Upper lobe of left lung (tissue), 4 donors: ENCODE measurements at regions not wholly inside any gene's neighbourhood (a gene's known extent, or its start where the extent isn't known, plus 50 kb on each side); places are given as distances from the start of the nearest gene placed in this dataset.

ENCODE experiments used
- CTCF ChIP-seq, 6 experiments: fragments of 450-650 bp in 4 of 6; fragments of 200-600 bp in 2 of 6; sonication (generic) in 2 of 6; IDR thresholded peaks; one replicate each; pipeline ENCODE4 v1.5.1; 2016 to 2019; ENCODE audit warnings: antibody characterized with exemption in 6 of 6
- EP300 ChIP-seq, 4 donors: sonication (generic); formaldehyde crosslinking; IDR thresholded peaks; one replicate each; pipeline ENCODE4 v1.5.1; 2017; ENCODE audit warnings: antibody characterized with exemption in 4 of 4, control low read depth in 2 of 4
- POLR2AphosphoS5 ChIP-seq, 2 donors: sonication (generic); formaldehyde crosslinking; IDR thresholded peaks; one replicate each; pipeline ENCODE4 v1.5.1; 2017; ENCODE audit warnings: antibody characterized with exemption in 2 of 2

GRCh38 chr4:171521726-171522125, 291.5 kb upstream of the GALNTL6 start:
- TF ChIP-seq CTCF (IDR thresholded peaks at IDR 0.05) (no peak), POLR2AphosphoS5 (IDR thresholded peaks at IDR 0.05) (no peak), EP300 (IDR thresholded peaks at IDR 0.05) (no peak)
